K562 (cell line): ENCODE measurements at regions not wholly inside any gene's neighbourhood (a gene's known extent, or its start where the extent isn't known, plus 50 kb on each side); places are given as distances from the start of the nearest gene placed in this dataset.

ENCODE experiments used
- ATAC-seq: fragments of 200-7000 bp; cut with Tn5 transposase; 3 replicates; pipeline ENCODE4 v1.9.1; 2020; ENCODE audit warnings: moderate library complexity
- BruUV-seq: library from RNA; stranded (reverse); fragments of 400-500 nt; replicated peaks from 2 replicates; lab custom pipeline; 2021; lab: Mats Ljungman, UMichigan
- CTCF ChIA-PET: fragments of 300-600 bp; formaldehyde crosslinking; extraction: SDS; loops from one replicate; lab custom pipeline; 2021; ENCODE audit warnings: low intra/inter-chr PET ratio; lab: Yijun Ruan, JAX
- POLR2A ChIA-PET: fragments of 300-600, 350-650 bp; sonication (Branson Sonifier 250); formaldehyde crosslinking; extraction: SDS; loops from one replicate; lab custom pipeline; 2021; ENCODE audit warnings: antibody characterized with exemption, inconsistent platforms; lab: Yijun Ruan, JAX
- DNase-seq, 4 experiments: peaks; one replicate each; pipeline versions ENCODE4 v3.0.0 to v3.0.0-alpha.2; 2011 to 2018; ENCODE audit warnings: low spot score in 3 of 4, mixed read lengths in 3 of 4; ENCODE audit errors: extremely low read depth in 1 of 4
- FAIRE-seq: peaks from 2 replicates; lab custom pipeline; 2011; peaks lifted over from hg19 to GRCh38; lab: Jason Lieb, UNC
- H2AFZ ChIP-seq: 2 replicates; pipeline ENCODE4 v1.6.0; 2011; ENCODE audit warnings: low read depth, low read length, control low read depth, inconsistent platforms
- H3K27ac ChIP-seq: fragments of 200-600 bp; 3 replicates; pipeline ENCODE4 v1.8.0; 2011; ENCODE audit warnings: low read depth, mild to moderate bottlenecking, control low read depth, inconsistent platforms, low read length, moderate library complexity, mixed read lengths; ENCODE audit errors: extremely low read depth
- H3K27me3 ChIP-seq, 2 experiments: fragments of 300-600 bp in 1 of 2; 2 replicates in 1 of 2; 3 replicates in 1 of 2; pipeline versions ENCODE4 v1.6.0 to v1.8.0; 2011; ENCODE audit warnings: inconsistent platforms in 2 of 2, low read length in 2 of 2, mild to moderate bottlenecking in 1 of 2, mixed read lengths in 1 of 2, moderate library complexity in 1 of 2; ENCODE audit not compliant: control insufficient read depth in 2 of 2, insufficient read depth in 2 of 2
- H3K36me3 ChIP-seq: fragments of 300-600 bp; 3 replicates; pipeline ENCODE4 v1.8.0; 2011; ENCODE audit warnings: mild to moderate bottlenecking, low read length, inconsistent platforms; ENCODE audit not compliant: control insufficient read depth, insufficient read depth
- H3K4me1 ChIP-seq, 2 experiments: fragments of 200-600 bp in 1 of 2; replicated peaks in 1 of 2; 2 replicates in 1 of 2; 3 replicates in 1 of 2; pipeline versions ENCODE4 v1.5.1 to v1.8.0; 2011; ENCODE audit warnings: inconsistent platforms in 2 of 2, low read length in 2 of 2, mild to moderate bottlenecking in 1 of 2, mixed read lengths in 1 of 2, moderate library complexity in 1 of 2; ENCODE audit not compliant: control insufficient read depth in 2 of 2, insufficient read depth in 2 of 2
- H3K4me2 ChIP-seq: 2 replicates; pipeline ENCODE4 v1.6.1; 2011; ENCODE audit warnings: low read length, control low read depth, inconsistent platforms, mixed read lengths; ENCODE audit not compliant: insufficient read depth
- H3K4me3 ChIP-seq: fragments of 200-600 bp; sonication (generic), shearing (Covaris generic); 2 replicates; pipeline ENCODE4 v1.5.1; 2016; ENCODE audit warnings: control low read depth, inconsistent platforms
- H3K79me2 ChIP-seq: fragments of 200-600 bp; 3 replicates; pipeline ENCODE4 v1.8.0; 2011; ENCODE audit warnings: low read length, inconsistent platforms; ENCODE audit not compliant: control insufficient read depth, insufficient read depth
- H3K9ac ChIP-seq, 2 experiments: 2 replicates each; pipeline versions ENCODE4 v1.6.0 to v1.6.1; 2011; ENCODE audit warnings: low read depth in 2 of 2, low read length in 2 of 2, control low read depth in 1 of 2, inconsistent platforms in 1 of 2, mild to moderate bottlenecking in 1 of 2, mixed read lengths in 1 of 2; ENCODE audit not compliant: insufficient read depth in 1 of 2
- H3K9me1 ChIP-seq: one replicate; pipeline ENCODE4 v1.6.0; 2011; ENCODE audit warnings: inconsistent platforms, mild to moderate bottlenecking, low read length, moderate library complexity; ENCODE audit not compliant: control insufficient read depth, insufficient read depth
- H3K9me3 ChIP-seq: replicated peaks from 2 replicates; pipeline ENCODE4 v1.5.1; 2011; ENCODE audit warnings: low read depth, low read length, inconsistent platforms; ENCODE audit not compliant: control insufficient read depth, insufficient read depth
- H4K20me1 ChIP-seq: replicated peaks from 2 replicates; pipeline ENCODE4 v1.6.1; 2011; ENCODE audit warnings: low read length, inconsistent platforms, mixed read lengths; ENCODE audit not compliant: control insufficient read depth, insufficient read depth
- CBX3 ChIP-seq, 2 experiments: IDR thresholded peaks; 1 replicate in 1 of 2; 2 replicates in 1 of 2; pipeline ENCODE4 v1.6.1; 2012; ENCODE audit warnings: inconsistent platforms in 2 of 2, low read length in 2 of 2, borderline replicate concordance in 1 of 2, control low read depth in 1 of 2
- CREM ChIP-seq: IDR thresholded peaks from 2 replicates; pipeline ENCODE4 v1.6.1; 2014; ENCODE audit warnings: antibody characterized with exemption, low read depth
- CSDE1 ChIP-seq, 2 experiments: fragments of 450-650 bp; IDR thresholded peaks; 2 replicates each; pipeline ENCODE4 v1.6.1; 2016; ENCODE audit warnings: mild to moderate bottlenecking in 1 of 2
- HDAC1 ChIP-seq, 2 experiments: fragments of 450-650 bp; IDR thresholded peaks; 2 replicates each; pipeline ENCODE4 v1.6.1; 2016 to 2017; ENCODE audit warnings: inconsistent platforms in 1 of 2, mild to moderate bottlenecking in 1 of 2, moderate library complexity in 1 of 2
- HDAC3 ChIP-seq: fragments of 450-650 bp; IDR thresholded peaks from 2 replicates; pipeline ENCODE4 v1.6.1; 2018; ENCODE audit warnings: borderline replicate concordance, mild to moderate bottlenecking, moderate library complexity; ENCODE audit not compliant: partially characterized antibody
- MYBL2 ChIP-seq, 2 experiments: fragments of 450-650 bp in 1 of 2; sonication (generic) in 1 of 2; formaldehyde crosslinking in 1 of 2; IDR thresholded peaks; 2 replicates each; pipeline versions ENCODE4 v1.6.1 to v1.8.1; 2017 to 2022; ENCODE audit warnings: borderline replicate concordance in 1 of 2, inconsistent platforms in 1 of 2, low read depth in 1 of 2, mild to moderate bottlenecking in 1 of 2, missing genetic modification reagents in 1 of 2, moderate library complexity in 1 of 2
- NR0B1 ChIP-seq: fragments of 450-650 bp; IDR thresholded peaks from one replicate; pipeline ENCODE4 v1.6.1; 2018; ENCODE audit warnings: mild to moderate bottlenecking, moderate library complexity; ENCODE audit not compliant: partially characterized antibody
- PCBP2 ChIP-seq: fragments of 200-400 bp; formaldehyde crosslinking; IDR thresholded peaks from 2 replicates; pipeline ENCODE4 v1.6.1; 2018; ENCODE audit warnings: low read length, low read depth, mild to moderate bottlenecking, moderate library complexity; ENCODE audit not compliant: poor library complexity, severe bottlenecking
- RFX1 ChIP-seq: fragments of 450-650 bp; IDR thresholded peaks from 2 replicates; pipeline ENCODE4 v1.6.1; 2016; ENCODE audit warnings: mild to moderate bottlenecking, moderate library complexity
- RNF2 ChIP-seq: sonication (generic); IDR thresholded peaks from 2 replicates; pipeline ENCODE4 v1.6.1; 2016
- THRB ChIP-seq: fragments of 450-650 bp; formaldehyde crosslinking; conservative IDR thresholded peaks from 2 replicates; pipeline ENCODE4 v1.4.0; 2022; ENCODE audit warnings: mild to moderate bottlenecking, missing genetic modification characterization
- VEZF1 ChIP-seq: fragments of 200-800 bp; sonication (Bioruptor generic); IDR thresholded peaks from 2 replicates; pipeline ENCODE4 v1.6.1; 2017; ENCODE audit warnings: missing genetic modification characterization, missing compliant biosample characterization
- ZNF124 ChIP-seq: sonication (generic); formaldehyde crosslinking; IDR thresholded peaks from 2 replicates; pipeline ENCODE4 v1.8.1; 2022; ENCODE audit warnings: missing genetic modification reagents
- WGBS: fragments of 100-300 bp; shearing (Covaris generic); methylation state at CpG from one replicate; pipeline ENCODE4 v1.1.6; 2016; ENCODE audit warnings: low coverage, mixed read lengths; ENCODE audit not compliant: insufficient coverage; ENCODE audit errors: missing lambda C conversion rate; 5-methylcytosine and 5-hydroxymethylcytosine counted together
- in situ Hi-C: fragments of 300-500 bp; cut with MboI; formaldehyde crosslinking; loops from 4 replicates; pipeline ENCODE4 v1.15.0; 2018; ENCODE audit warnings: inconsistent platforms, mixed read lengths
- intact Hi-C: fragments of 100-400 bp; cut with micrococcal nuclease; formaldehyde crosslinking; loops from 2 replicates; pipeline ENCODE4 v1.14.2; 2022
- TF ChIP-seq, protein P1 (sequence below): fragments of 450-650 bp; IDR thresholded peaks from 2 replicates; pipeline ENCODE4 v1.7.0; 2016; ENCODE audit warnings: borderline replicate concordance
- TF ChIP-seq, protein P2 (sequence below): IDR thresholded peaks from 2 replicates; pipeline ENCODE4 v1.6.1; 2016; ENCODE audit warnings: missing genetic modification characterization, missing compliant biosample characterization

- intact Hi-C loops (no loop called here), in situ Hi-C loops (no loop called here)
- H2AFZ ChIP-seq = no peak overlapping the region
- no peak overlapping the region for H3K4me2 ChIP-seq
- BruUV-seq = no TSS peak
- TF ChIP-seq RFX1 (no peak), NR0B1 (no peak), THRB (no peak), RNF2 (no peak), MYBL2 (IDR thresholded peaks at IDR 0.05; ENCODE audit: low read depth) (no peak), MYBL2 (CRISPR knock-in tag; IDR thresholded peaks at IDR 0.05; ENCODE audit: borderline replicate concordance) (no peak), CREM (no peak), CBX3 (IDR thresholded peaks at IDR 0.05; ENCODE audit: borderline replicate concordance in 1 of 2, low read length in 2 of 2) (no peak), HDAC3 (no peak), VEZF1 (CRISPR knock-in tag) (no peak), HDAC1 (IDR thresholded peaks at IDR 0.05) (no peak), CSDE1 (IDR thresholded peaks at IDR 0.05) (no peak), ZNF124 (CRISPR knock-in tag) (no peak), PCBP2 (no peak)
- TF ChIP-seq, protein P1, sequence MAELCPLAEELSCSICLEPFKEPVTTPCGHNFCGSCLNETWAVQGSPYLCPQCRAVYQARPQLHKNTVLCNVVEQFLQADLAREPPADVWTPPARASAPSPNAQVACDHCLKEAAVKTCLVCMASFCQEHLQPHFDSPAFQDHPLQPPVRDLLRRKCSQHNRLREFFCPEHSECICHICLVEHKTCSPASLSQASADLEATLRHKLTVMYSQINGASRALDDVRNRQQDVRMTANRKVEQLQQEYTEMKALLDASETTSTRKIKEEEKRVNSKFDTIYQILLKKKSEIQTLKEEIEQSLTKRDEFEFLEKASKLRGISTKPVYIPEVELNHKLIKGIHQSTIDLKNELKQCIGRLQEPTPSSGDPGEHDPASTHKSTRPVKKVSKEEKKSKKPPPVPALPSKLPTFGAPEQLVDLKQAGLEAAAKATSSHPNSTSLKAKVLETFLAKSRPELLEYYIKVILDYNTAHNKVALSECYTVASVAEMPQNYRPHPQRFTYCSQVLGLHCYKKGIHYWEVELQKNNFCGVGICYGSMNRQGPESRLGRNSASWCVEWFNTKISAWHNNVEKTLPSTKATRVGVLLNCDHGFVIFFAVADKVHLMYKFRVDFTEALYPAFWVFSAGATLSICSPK = no peak
- TF ChIP-seq, protein P2, sequence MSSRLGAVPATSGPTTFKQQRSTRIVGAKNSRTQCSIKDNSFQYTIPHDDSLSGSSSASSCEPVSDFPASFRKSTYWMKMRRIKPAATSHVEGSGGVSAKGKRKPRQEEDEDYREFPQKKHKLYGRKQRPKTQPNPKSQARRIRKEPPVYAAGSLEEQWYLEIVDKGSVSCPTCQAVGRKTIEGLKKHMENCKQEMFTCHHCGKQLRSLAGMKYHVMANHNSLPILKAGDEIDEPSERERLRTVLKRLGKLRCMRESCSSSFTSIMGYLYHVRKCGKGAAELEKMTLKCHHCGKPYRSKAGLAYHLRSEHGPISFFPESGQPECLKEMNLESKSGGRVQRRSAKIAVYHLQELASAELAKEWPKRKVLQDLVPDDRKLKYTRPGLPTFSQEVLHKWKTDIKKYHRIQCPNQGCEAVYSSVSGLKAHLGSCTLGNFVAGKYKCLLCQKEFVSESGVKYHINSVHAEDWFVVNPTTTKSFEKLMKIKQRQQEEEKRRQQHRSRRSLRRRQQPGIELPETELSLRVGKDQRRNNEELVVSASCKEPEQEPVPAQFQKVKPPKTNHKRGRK (tag) = no peak
- ATAC-seq (no peak), FAIRE-seq (no peak), DNase-seq (no peak)
- H3K4me3 ChIP-seq = no peak overlapping the region
- no peaks in the 10 kb centered on the region for H3K4me1 ChIP-seq
- H3K9ac ChIP-seq = no peak overlapping the region
- H3K9me3 ChIP-seq = no peaks in the 10 kb centered on the region
- no peaks in the 10 kb centered on the region for H3K36me3 ChIP-seq
- H3K27ac ChIP-seq = no peak overlapping the region
- POLR2A ChIA-PET = no interaction called here
- no peaks in the 10 kb centered on the region for H3K27me3 ChIP-seq
- no peaks in the 10 kb centered on the region for H3K79me2 ChIP-seq
- no peaks in the 10 kb centered on the region for H3K9me1 ChIP-seq
- CTCF ChIA-PET = no interaction called here
- no peaks in the 10 kb centered on the region for H4K20me1 ChIP-seq
- WGBS = 0% methylated on average over 3 of the region's 3 CpGs
Measured at GRCh38 chr20:39897058-39897457, 792.0 kb downstream of the MAFB start.
